GM19351 (cell line): ENCODE measurements at regions not wholly inside any gene's neighbourhood (a gene's known extent, or its start where the extent isn't known, plus 50 kb on each side); places are given as distances from the start of the nearest gene placed in this dataset.
"Not testable (repeated sequence)": the region's sequence is repeated elsewhere in the genome, so short reads cannot be mapped to it uniquely, and the experiment has no call there.

Experiments used
- ATAC-seq: cut with Tn5 transposase; IDR thresholded peaks from one replicate; pipeline ENCODE4 v1.9.1; 2021; ENCODE audit warnings: mild to moderate bottlenecking, moderate library complexity; ENCODE audit not compliant: unreplicated experiment

DNA sequence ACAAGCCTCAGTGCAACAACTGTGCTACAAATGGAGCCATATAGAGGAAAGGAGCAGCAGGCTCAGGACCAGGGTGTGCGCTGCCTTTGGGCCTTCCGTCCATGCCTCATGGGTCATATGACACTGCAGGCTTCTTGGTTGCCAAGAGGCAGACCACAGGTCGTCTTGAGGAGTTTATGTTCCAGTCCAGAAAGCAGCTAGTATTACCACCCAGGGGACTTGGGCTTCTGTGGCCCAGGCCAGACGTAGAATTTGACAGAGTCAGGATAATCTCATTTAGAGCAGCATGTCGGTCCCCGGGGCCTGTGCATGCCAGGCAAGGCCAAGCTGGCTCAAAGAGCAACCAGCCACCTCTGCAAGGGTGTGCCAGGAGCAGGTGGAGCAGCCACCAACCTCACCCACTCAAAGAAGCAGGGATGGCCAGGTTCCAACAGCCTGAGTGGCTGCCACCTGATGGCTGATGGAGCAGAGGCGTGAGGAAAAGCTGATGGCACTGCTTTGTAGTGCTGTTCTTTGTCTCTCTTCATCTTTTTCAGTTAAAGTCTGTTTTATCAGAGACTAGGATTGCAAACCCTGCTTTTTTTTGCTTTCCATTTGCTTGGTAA lies 109.1 kb downstream of the CCDC74A start:
- ATAC-seq: not testable (repeated sequence)

DNA sequence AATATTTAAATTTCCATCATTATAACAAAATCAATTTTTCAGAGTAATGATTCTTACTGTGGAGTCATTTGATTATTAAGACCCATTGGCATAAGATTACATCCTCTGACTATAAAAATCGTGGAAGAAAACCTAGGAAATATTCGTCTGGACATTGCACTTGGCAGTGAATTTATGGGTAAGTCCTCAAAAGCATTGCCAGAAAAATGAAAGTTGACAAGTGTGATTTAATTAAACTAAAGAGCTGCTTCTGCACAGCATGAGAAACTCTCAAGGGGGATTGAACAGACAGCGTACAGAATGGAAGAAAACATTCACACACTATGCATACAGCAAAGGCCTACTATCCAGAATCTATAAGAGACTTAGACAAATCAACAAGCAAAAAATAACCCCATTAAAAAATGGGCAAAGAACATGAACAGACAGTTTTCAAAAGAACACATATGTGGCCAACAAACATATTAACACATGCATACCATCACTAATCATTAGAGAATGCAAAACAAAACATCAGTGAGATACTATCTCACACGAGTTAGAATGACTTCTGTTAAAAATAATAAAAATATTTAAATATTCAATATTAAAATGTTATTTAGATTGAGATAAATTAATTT lies 111.4 kb downstream of the CCDC74A start:
- not testable (repeated sequence) for ATAC-seq

DNA sequence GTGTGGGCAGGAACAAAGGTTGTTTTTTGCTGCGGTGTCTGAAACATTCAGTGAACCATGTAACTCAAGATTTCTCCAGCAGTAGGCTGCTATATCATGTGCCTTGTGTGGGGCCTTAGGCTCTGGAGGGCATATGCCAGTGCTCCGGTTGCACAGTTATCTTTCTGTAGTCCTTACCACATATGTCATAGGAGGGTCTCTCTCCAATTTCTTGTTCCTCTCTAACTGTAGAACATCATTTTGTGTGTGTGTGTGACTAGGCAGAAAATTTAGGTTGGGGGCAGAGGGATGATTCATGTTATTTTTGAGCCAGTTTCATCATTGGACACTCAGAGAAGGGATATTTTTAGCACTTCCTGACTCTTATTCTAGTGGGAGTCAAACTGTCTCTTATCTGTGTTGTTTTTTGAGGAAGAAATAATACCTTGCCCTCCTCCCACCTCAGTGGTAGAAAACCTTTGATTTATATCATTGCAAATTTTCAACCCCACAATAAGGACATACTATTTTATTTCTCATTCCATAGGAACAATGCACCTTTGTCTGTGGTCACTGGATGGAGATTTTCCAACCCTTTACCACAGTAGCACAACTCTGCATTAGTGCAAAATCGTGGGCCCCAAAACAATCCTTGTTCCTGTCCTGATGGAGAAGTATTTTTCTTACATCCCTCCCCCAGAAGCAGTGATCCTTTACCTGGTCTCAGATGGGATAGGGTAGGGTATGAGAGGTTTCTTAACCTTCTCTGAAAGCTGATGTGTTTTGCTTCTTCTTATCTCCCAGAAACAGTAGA lies 113.9 kb downstream of the CCDC74A start:
- no peak for ATAC-seq

DNA sequence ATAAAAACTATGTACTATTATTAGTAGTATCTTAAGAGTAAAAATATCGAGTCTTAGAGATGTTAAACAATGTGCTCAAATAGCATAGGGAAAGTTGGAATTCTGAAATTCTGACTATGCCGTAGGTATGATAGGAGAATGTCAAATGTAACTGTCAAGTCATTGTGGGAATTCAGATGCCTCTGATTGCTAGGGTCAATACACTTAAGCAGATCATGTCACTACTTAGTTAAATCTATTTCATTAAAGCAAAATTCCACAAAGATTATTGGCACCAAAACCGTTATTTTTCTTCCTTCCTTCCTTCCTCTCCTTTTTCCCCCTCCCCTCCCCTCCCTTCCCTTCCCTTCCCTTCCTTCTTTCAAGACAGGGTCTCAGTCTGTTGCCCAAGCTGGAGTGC lies 115.5 kb downstream of the CCDC74A start:
- not testable (repeated sequence) for ATAC-seq

DNA sequence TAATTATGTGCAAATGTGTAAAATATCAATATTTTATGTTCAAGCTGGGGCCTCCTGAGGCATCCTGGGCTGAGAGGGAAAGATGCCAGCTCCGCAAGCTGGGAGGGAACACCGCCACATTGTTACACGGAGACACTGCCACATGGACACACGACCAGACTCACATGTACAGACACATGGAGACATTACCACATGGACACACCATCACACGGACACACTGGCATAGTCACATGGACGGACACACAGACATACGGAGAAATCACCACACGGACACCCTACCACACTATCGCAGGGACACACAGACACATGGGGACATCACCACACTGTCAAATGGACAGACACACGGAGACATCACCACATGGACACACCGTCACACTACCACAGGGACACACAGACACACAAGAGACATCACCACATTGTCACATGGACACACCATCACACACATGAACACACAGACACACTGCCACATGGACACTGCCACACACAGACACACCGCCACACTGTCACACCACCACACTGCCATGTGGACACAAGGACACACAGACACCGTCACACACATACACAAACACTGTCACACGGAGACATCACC lies 117.6 kb downstream of the CCDC74A start:
- no peak for ATAC-seq

DNA sequence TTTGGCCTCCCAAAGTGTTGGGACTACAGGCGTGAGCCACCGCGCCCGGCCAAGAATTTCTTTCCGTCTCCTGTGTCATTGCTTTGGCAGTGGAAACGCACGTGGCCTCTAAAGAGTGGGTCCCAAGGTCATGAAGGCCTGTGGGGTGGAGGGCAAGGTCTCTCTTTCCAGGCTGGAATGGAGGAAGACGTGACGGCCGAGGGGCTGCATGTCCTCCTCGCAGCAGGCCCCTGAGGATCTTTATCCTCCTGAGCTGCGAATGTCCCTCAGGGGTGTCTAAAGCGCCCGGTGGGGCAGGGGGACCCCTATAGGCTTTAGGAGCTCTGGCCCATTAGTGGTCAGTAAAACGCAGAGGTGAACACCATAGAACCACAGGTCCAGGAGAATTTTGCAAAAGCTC lies 118.5 kb downstream of the CCDC74A start:
- ATAC-seq: not testable (repeated sequence)

DNA sequence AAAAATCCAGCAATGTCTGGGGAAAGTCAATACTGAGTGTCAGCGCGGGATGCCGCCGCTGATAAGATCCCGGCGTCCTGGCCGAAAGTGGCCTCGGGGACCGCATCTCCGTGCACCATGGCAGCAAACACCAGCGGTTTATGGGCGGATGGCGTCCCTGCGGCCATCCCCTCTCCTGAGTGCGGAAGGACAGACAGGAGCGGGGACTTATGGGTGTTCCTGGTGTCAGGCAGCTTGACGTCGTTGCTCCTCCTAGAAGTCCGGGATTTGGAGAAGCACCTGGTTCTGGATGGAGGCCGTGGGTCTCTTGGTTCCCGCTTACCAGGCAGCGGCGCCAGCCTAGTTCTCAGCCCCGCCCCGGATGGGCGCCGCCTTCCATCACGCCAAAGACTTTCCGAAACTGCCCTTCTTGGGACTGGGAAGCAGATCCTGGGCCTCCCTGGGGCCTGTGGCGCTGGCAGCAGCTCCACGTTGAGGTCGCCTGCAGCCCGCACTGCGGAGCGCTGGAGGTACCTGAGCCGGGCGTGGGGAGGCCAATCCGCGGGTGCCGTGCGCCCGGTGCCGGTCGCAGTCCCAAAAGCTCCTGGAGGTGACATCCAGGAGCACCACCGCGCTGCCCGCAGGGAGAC lies 119.1 kb downstream of the CCDC74A start:
- ATAC-seq: no peak

DNA sequence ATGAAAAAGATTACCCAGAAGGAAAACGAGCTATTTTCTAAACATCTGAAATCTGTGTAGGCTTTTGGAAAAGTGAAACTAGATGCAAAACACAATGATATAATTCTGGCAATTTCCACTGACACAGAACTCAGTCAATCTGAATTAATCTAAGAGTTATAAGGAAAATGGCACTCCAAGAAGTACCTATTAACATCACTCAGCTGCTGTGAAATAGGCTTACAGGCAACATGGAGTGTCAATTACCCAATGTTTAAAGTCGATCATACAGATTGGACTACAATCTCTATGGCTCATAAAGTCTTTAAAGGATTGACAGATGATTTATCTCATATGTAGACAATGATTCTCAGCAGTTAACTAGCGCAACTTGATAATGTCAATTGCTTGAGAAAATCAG lies 120.9 kb downstream of the CCDC74A start:
- ATAC-seq: not testable (repeated sequence)

DNA sequence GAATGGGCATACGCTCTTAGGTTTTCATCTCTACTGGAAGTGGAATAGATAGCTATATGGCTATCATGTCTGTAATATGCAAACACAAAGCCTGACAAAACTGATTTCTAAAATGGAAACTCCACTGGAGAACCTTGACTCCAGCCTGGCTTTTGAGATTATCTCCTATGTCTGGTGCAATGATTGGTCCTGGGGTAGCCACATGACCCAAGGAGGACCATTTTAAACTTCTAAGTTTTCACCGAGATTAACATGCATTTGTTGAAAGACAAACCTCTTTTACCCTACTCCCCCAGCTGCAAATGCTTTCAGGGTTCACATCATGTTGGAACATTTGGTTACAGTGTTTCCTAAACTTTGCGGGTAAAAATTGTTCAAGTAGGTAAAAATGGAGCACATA lies 124.6 kb downstream of the CCDC74A start:
- not testable (repeated sequence) for ATAC-seq

DNA sequence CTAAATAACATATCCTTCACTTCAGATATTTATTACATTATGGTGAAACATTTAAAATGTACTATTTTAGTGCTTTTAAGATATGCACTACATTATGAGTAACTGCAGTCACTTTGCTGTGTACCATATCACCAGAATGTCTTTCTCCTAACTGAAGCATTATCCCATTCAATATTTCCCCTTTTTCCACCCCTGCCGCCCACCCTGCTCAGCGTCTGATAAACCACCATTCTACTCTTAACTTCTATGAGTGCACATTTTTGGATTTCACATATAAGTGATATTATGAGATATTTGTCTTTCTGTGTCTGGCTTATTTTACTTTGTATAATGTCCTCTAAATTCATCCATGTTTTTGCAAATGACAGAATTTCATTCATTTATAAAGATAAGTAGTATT lies 126.4 kb downstream of the CCDC74A start:
- not testable (repeated sequence) for ATAC-seq

DNA sequence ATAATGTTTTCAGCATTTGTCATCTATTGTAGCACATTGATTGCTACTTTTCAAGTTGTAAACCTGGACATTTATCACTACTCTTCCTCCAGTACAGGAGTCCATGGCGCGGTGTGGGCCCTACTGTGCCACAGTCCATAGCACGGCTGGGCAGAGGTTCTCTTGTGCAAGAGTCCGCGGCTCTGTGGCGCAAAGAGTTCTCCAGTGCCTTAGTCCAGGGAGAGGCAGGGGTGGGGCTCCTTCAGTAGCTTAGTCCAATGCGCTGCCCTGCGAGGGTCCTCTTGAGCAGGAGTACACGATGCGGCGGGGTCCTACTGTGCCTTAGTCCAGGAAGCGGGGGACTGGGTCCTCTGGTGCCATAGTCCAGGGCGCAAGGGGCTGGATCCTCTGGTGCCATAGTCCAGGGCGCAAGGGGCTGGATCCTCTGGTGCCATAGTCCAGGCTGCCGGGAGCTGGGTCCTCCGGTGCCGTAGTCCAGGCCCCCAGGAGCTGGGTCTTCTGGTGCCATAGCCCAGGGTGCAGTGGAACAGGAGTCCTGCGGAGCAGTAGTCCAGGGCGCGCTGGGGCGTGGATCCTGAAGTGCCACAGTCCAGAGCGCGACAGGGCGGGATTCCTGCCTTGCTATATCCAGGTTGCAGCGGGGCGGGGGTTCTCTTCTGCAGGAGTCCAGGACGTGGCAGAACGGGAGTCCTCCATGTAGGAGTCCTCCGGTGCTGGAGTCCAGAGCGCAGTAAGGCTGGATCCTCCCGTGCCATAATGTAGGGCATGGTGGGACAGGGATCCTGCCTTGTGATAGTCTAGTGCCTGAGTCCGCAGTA lies 129.3 kb downstream of the CCDC74A start:
- ATAC-seq: no peak

DNA sequence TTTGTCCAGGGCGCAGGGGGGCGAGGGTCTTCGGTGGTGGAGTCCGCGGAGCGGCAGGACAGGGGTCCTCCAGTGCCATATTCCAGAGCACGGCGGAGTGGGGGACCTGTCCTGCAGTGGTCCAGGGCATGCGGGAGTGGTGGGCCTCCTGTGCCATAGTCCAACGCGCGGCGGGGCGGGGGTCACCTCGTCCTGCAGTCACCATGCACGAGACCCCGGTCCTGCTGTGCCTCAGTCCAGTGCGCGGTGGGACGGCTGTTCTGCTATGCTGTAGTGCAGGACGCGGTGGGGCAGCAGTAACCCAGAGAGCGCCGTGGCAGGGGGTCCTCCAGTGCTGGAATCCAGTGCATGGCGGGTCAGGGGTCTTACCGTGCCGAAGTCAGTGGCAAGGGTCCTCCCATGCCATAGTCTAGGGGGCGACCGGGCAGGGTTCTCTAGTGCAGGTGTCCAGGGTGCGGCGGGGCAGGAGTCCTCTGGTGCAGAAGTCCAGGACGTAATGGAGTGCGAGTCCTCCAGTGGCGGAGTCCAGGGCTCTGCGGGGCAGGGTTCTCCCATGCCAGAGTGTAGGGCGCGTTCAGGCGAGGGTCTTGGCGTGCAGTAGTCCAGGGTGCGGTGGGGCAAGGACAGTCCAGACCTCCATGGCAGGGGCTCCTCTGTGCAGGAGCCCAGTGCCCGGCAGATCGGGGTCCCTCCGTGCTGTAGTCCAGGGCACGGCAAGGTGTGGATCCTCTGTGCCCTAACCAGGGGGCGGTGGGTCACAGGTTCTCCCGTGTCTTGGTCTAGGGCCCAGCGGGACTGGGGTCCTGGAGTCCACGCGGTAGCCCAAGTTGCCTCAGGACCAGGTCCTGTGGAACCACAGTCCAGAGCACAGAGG lies 130.4 kb downstream of the CCDC74A start:
- no peak for ATAC-seq

DNA sequence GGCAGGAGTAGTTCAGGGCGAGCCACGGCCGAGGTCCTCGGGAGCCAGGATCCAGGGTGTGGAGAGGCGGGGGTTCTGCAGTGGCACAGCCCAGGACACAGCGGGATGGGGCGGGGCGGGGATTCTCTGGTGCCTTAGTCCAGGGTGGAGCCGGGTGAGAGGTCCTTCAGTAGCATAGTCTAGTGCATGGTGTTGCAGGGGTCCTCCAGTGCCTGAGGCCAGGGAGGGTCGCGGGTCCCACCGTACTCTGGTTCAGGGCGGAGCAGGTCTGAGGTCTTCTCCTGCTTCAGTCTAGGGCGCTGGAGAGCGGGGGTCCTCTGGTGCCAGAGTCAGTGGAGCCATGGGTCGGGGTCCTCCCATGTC lies 131.1 kb downstream of the CCDC74A start:
- no peak for ATAC-seq

DNA sequence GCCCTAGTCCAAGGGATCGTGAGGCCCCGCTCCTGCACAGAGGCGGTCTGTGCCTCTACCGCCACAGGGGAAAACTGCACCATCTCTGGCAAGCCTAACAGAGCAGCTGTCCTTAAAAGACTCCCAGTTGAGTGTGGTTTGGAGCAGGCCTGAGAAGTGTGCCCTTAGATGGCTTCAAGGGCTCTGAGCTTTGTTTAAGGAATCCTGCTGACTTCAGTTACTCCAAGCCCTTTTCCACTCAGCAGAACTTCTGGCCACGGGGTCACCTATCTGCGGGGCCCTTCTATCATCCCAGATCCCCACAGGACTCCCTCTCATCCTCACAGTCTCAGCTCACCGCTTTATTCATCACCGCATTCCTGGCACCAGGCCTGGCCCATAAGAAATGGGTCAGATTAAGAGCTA lies 131.5 kb downstream of the CCDC74A start:
- no peak for ATAC-seq

DNA sequence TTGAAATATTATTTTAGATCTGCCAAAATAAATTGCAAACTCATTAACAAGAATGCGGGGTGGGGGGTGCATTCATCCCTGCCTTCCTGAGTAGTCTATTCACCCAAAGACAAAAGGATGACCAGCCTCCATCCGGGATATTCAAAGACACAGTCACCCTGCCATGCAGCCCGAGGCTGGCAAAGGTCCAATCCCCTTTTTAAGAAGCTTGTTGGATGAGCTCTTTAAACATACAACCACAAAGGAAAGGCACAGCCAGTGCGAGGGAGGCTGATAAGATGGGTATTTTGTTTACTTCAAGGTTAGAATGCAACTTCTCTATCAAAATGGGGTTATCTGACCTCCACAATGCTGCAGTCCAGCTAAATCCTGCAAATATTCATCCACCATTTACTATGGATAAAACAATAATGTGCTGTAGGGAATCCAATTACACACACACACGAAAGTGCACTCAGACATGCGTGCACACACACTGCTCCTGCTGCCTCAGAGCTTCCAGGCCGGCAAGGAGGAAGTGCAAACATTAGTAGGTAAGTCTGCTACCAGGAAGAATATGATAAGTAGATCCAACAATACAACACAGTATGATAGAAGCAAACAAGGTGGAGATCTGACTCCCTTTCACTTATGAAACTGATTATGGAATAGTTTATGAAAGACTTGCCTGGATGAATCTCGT lies 133.6 kb downstream of the CCDC74A start:
- not testable (repeated sequence) for ATAC-seq

DNA sequence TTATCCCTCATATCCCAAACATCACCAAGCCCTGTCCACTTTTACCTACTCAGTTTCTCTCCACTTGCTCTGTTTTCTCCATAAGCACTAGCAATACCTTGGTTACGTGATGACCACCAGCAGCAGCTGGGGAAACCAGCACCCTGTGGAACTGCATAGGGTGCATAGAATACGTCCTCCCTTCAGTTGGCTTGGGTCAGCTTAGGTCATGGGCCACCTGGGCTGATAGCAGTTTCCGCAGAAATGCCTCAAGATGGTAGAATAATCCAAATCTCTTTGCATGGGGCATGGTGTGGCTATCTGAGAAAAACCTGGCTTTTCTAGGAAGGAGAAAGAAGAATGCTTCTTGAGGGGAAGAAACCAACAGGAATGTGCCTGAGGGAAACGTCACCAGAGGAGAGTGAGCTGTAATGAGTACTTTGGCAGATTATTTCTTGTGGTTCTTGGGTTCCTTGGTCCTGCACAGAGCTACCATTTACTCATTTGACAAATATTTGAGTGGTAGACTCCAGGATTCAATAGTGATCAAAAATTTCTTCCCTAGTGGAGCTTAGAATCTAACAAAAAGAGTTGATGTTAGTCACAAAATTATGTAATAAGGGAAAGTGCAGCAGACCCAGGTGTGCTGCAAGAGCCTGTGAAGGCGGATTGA lies 134.3 kb downstream of the CCDC74A start:
- ATAC-seq: not testable (repeated sequence)

DNA sequence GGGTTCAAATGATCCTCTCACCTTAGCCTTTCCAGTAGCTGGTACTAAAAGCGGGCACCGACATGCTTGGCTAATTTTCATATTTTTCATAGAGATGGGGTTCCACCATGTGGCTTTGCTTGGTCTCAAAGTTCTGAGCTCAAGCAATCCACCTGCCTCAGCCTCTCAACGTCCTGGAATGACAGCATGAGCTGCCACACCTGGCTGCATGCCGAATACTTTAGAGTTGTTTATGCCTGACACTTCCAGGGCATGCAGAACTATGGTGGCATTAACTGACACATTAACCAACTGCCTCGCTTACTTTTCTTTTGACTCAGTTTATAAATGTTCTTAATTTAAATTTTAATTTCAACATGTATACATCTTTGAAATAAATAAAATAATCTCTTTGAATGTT lies 135.8 kb downstream of the CCDC74A start:
- ATAC-seq: not testable (repeated sequence)

DNA sequence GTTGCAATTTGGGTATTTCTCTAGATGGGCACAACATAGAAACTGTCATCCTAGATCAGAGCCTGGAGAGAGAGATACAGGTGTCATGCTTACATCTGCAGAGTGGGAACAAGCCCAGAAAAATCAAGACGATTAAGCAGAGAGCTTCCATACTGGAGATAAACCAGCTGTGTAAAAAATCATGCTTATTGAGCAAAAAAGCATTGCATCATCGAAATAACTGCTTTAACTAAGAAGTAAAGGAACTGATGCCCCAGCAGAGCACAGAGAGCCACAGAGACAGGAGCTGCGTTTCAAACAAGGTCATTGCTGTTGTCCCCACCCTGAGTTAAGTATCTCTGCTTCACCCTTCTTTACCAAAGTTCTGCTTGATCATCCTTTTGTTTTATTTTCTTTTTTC lies 138.0 kb downstream of the CCDC74A start:
- not testable (repeated sequence) for ATAC-seq
